Smooth muscle cell (in vitro differentiated cells): ENCODE measurements at regions not wholly inside any gene's neighbourhood (a gene's known extent, or its start where the extent isn't known, plus 50 kb on each side); places are given as distances from the start of the nearest gene placed in this dataset.
"Not testable (repeated sequence)": the region's sequence is repeated elsewhere in the genome, so short reads cannot be mapped to it uniquely, and the experiment has no call there.

ENCODE experiments used
- DNase-seq: peaks from one replicate; lab custom pipeline; 2025; ENCODE audit not compliant: unreplicated experiment; lab: John Stamatoyannopoulos, UW
- H2AFZ ChIP-seq: fragments of 200-600 bp; sonication (generic); 2 replicates; pipeline ENCODE4 v1.6.0; 2016; ENCODE audit warnings: antibody characterized with exemption, low read depth, mild to moderate bottlenecking
- H3F3A ChIP-seq: fragments of 200-600 bp; sonication (generic); 2 replicates; pipeline ENCODE4 v1.6.0; 2017; ENCODE audit warnings: antibody characterized with exemption, low read depth
- H3K27ac ChIP-seq: fragments of 200-600 bp; sonication (generic); 2 replicates; pipeline ENCODE4 v1.5.1; 2016; ENCODE audit warnings: low read depth, mild to moderate bottlenecking
- H3K27me3 ChIP-seq: fragments of 200-600 bp; sonication (generic); 2 replicates; pipeline ENCODE4 v1.6.1; 2016; ENCODE audit warnings: low read depth, mild to moderate bottlenecking
- H3K36me3 ChIP-seq: fragments of 200-600 bp; sonication (generic); 2 replicates; pipeline ENCODE4 v1.5.1; 2016; ENCODE audit warnings: low read depth
- H3K4me1 ChIP-seq: fragments of 200-600 bp; sonication (generic); 2 replicates; pipeline ENCODE4 v1.5.1; 2016; ENCODE audit warnings: low read depth
- H3K4me2 ChIP-seq: fragments of 200-600 bp; sonication (generic); 2 replicates; pipeline ENCODE4 v1.6.0; 2016; ENCODE audit warnings: mild to moderate bottlenecking
- H3K4me3 ChIP-seq: fragments of 200-600 bp; sonication (generic); 2 replicates; pipeline ENCODE4 v1.5.1; 2016; ENCODE audit warnings: mild to moderate bottlenecking
- H3K79me2 ChIP-seq: fragments of 200-600 bp; sonication (generic); 2 replicates; pipeline ENCODE4 v1.6.0; 2016; ENCODE audit warnings: low read depth, mild to moderate bottlenecking
- H3K9ac ChIP-seq: fragments of 200-600 bp; sonication (generic); 2 replicates; pipeline ENCODE4 v1.6.0; 2016; ENCODE audit warnings: low read depth
- H3K9me3 ChIP-seq: fragments of 200-600 bp; sonication (generic); replicated peaks from 2 replicates; pipeline ENCODE4 v1.5.1; 2016; ENCODE audit warnings: low read depth
- H4K20me1 ChIP-seq: fragments of 200-600 bp; sonication (generic); 2 replicates; pipeline ENCODE4 v1.6.0; 2016; ENCODE audit warnings: low read depth
- CTCF ChIP-seq: fragments of 200-600 bp; sonication (generic); IDR thresholded peaks from 2 replicates; pipeline ENCODE4 v1.5.1; 2017; ENCODE audit warnings: borderline replicate concordance, mild to moderate bottlenecking, antibody characterized with exemption; ENCODE audit not compliant: insufficient read depth, poor library complexity, severe bottlenecking
- WGBS: methylation state at CpG from one replicate; pipeline ENCODE4 v1.1.7; 2016; ENCODE audit warnings: low lambda C conversion rate; 5-methylcytosine and 5-hydroxymethylcytosine counted together

DNA sequence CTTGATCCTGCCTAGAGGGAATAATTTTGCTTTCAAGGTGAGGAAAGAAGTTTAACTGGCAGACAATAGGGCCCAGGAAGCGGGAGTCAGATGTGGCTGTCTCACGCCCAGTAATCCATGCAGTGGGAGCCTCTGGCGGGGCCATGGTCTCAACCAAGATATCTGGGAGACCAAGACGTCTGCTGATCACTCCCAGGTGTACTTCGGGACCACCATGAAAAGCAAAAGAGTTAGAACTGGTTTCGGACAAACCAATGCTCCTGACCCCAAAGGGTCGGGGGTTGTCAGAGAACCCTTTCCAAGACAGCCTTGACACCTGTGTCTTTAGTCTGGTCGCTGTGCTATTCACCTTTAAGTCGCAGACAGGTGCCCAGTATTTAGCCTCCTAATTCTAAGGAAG, 256.9 kb upstream of the MBL2 start:
- Histone ChIP-seq H3F3A (peaks cover 8% of the 10 kb centered on the region), H3K4me2 (no peak overlapping the region), H3K27me3 (no peaks in the 10 kb centered on the region), H3K4me1 (peaks cover 8% of the 10 kb centered on the region), H3K9me3 (no peaks in the 10 kb centered on the region), H4K20me1 (no peaks in the 10 kb centered on the region), H3K9ac (no peak overlapping the region), H3K79me2 (no peaks in the 10 kb centered on the region), H3K27ac (no peak overlapping the region), H3K4me3 (no peak overlapping the region), H3K36me3 (no peaks in the 10 kb centered on the region), H2AFZ (no peak overlapping the region)
- DNase-seq = no peak
- 89% methylated on average over 9 of the region's 9 CpGs for WGBS
- TF ChIP-seq CTCF = no peak

DNA sequence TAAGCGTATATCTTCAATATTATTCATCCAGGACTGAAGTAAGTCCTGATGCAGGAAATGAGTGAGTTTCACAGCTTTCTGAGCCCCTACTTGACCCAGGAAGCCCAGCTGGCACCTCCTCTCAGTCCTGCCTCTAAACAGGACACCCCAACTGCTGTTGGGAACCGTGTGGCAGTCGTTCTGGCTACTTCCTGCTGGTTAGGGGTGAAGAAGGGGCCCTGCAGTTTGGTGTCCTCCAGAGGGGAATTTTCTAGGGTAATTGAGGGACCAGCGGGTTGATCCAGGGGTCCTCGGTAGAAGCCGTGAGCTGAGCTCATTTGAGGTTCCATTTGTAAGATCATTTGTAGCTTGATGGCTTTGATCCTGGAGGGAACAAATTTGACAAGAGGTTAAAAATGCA, 253.2 kb upstream of the MBL2 start:
- not testable (repeated sequence) for H3K79me2 ChIP-seq, H2AFZ ChIP-seq, H3K9ac ChIP-seq, DNase-seq, H3K4me1 ChIP-seq, H3K36me3 ChIP-seq, H3F3A ChIP-seq, H4K20me1 ChIP-seq, H3K27me3 ChIP-seq, H3K9me3 ChIP-seq
- H3K27ac ChIP-seq = peak overlapping the region; percentile 72
- H3K4me2 ChIP-seq = peak overlapping the region; percentile 79
- H3K4me3 ChIP-seq = peak overlapping the region; percentile 43
- WGBS = 49% methylated on average over 6 of the region's 6 CpGs

DNA sequence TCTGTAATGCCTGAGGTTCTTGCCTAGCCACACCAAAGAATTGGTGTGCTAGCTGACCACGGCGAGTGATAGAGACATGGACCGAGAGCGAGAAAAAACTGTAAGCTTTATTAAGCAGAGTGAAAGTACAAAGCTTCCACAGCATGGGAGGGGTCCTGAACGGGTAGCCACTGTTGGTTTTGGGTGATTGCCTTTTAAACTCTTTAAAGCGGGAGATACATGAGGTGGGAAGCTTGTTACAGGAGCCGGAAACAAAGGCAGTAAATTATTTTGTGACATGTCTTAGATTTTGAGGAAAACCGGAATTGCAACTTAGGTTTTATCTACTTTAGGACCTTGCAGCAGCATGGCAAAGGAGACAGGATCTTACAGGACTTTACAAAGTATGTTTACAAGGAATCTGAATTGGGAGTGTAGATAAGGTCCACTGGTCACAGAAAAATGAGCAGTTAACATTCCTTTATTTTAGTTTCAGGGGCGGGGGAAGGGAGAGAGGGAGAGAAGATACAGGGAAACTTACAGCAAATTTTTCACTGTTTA, 252.7 kb upstream of the MBL2 start:
- no peaks in the 10 kb centered on the region for H3K27me3 ChIP-seq
- H3F3A ChIP-seq = no peaks in the 10 kb centered on the region
- no peaks in the 10 kb centered on the region for H4K20me1 ChIP-seq
- WGBS = 0% methylated on average over 9 of the region's 9 CpGs
- H3K4me2 ChIP-seq = peak overlapping the region; percentile 79
- no peaks in the 10 kb centered on the region for H3K36me3 ChIP-seq
- no peaks in the 10 kb centered on the region for H3K79me2 ChIP-seq
- peak overlapping the region; percentile 43 for H3K4me3 ChIP-seq
- no peak for TF ChIP-seq CTCF
- no peak overlapping the region for H2AFZ ChIP-seq
- no peak for DNase-seq
- H3K9ac ChIP-seq = no peak overlapping the region
- H3K27ac ChIP-seq = peak overlapping the region; percentile 72
- H3K9me3 ChIP-seq = no peaks in the 10 kb centered on the region
- H3K4me1 ChIP-seq = no peaks in the 10 kb centered on the region

GRCh38 chr10:53023411-53023810, 250.8 kb upstream of the MBL2 start:
- Histone ChIP-seq H3K79me2 (no peaks in the 10 kb centered on the region), H3K4me3 (no peak overlapping the region), H2AFZ (no peak overlapping the region), H3F3A (no peaks in the 10 kb centered on the region), H3K4me1 (no peaks in the 10 kb centered on the region), H4K20me1 (no peaks in the 10 kb centered on the region), H3K4me2 (peak overlapping the region; percentile 12), H3K27me3 (no peaks in the 10 kb centered on the region), H3K9me3 (no peaks in the 10 kb centered on the region), H3K36me3 (no peaks in the 10 kb centered on the region), H3K27ac (peak overlapping the region; percentile 1), H3K9ac (no peak overlapping the region)
- DNase-seq = no peak
- 28% methylated on average over 2 of the region's 2 CpGs for WGBS
- no peak for TF ChIP-seq CTCF
